ENCODE measurements at regions not wholly inside any gene's neighbourhood (a gene's known extent, or its start where the extent isn't known, plus 50 kb on each side); places are given as distances from the start of the nearest gene placed in this dataset.

- in situ Hi-C loops (cut with MboI; ENCODE audit: low pct_ligation_motif_present in 1 of 4, low pct_unique_long_range_greater_than_20kb in 1 of 4, low sequenced_read_pairs in 3 of 4): no loop called here
- no peak overlapping the region for H3K4me3 ChIP-seq
- no peaks in the 10 kb centered on the region for H3K27me3 ChIP-seq
- intact Hi-C loops (cut with DNase I; ENCODE audit: low total_unique reads): no loop called here
- H3K36me3 ChIP-seq: no peaks in the 10 kb centered on the region
- no peaks in the 10 kb centered on the region for H3K4me1 ChIP-seq
- H3K27ac ChIP-seq: no peak overlapping the region
- DNase-seq: no peak
- WGBS, 2 donors (ENCODE audit: low coverage in 1 of 2): 83 to 92% methylated on average over 1 to 5 of the region's 5 CpGs
- H3K9me3 ChIP-seq: no peaks in the 10 kb centered on the region
- TF ChIP-seq CTCF (IDR thresholded peaks at IDR 0.05) (no peak), POLR2A (IDR thresholded peaks at IDR 0.05) (no peak), EP300 (IDR thresholded peaks at IDR 0.05; ENCODE audit: low read depth) (no peak), POLR2AphosphoS5 (IDR thresholded peaks at IDR 0.05) (no peak)
Observed at GRCh38 chr7:35504365-35504764, 190.6 kb downstream of the HERPUD2 start.

- DNase-seq: no peak
- H3K4me1 ChIP-seq: no peaks in the 10 kb centered on the region
- TF ChIP-seq POLR2AphosphoS5 (IDR thresholded peaks at IDR 0.05): no peak
- no peak for TF ChIP-seq CTCF (IDR thresholded peaks at IDR 0.05)
- no peak for TF ChIP-seq EP300 (IDR thresholded peaks at IDR 0.05; ENCODE audit: low read depth)
- TF ChIP-seq POLR2A (IDR thresholded peaks at IDR 0.05): no peak
- H3K27ac ChIP-seq: no peak overlapping the region
- 61 to 69% methylated on average over 2 to 3 of the region's 3 CpGs for WGBS, 2 donors (ENCODE audit: low coverage in 1 of 2)
- H3K4me3 ChIP-seq: no peak overlapping the region
- H3K27me3 ChIP-seq: no peaks in the 10 kb centered on the region
- H3K36me3 ChIP-seq: no peaks in the 10 kb centered on the region
- intact Hi-C loops (cut with DNase I; ENCODE audit: low total_unique reads): no loop called here
- no peaks in the 10 kb centered on the region for H3K9me3 ChIP-seq
- in situ Hi-C loops (cut with MboI; ENCODE audit: low pct_ligation_motif_present in 1 of 4, low pct_unique_long_range_greater_than_20kb in 1 of 4, low sequenced_read_pairs in 3 of 4): no loop called here
Observed at GRCh38 chr7:35501681-35502080, 193.3 kb downstream of the HERPUD2 start.

- no peak overlapping the region for H3K27ac ChIP-seq
- H3K4me3 ChIP-seq: no peak overlapping the region
- in situ Hi-C loops (cut with MboI; ENCODE audit: low pct_ligation_motif_present in 1 of 4, low pct_unique_long_range_greater_than_20kb in 1 of 4, low sequenced_read_pairs in 3 of 4): no loop called here
- TF ChIP-seq POLR2A (IDR thresholded peaks at IDR 0.05) (no peak), POLR2AphosphoS5 (IDR thresholded peaks at IDR 0.05) (no peak), CTCF (IDR thresholded peaks at IDR 0.05) (no peak), EP300 (IDR thresholded peaks at IDR 0.05; ENCODE audit: low read depth) (no peak)
- no peaks in the 10 kb centered on the region for H3K9me3 ChIP-seq
- H3K27me3 ChIP-seq: no peaks in the 10 kb centered on the region
- no peaks in the 10 kb centered on the region for H3K4me1 ChIP-seq
- H3K36me3 ChIP-seq: no peaks in the 10 kb centered on the region
- 47 to 74% methylated on average over 3 to 5 of the region's 5 CpGs for WGBS, 2 donors (ENCODE audit: low coverage in 1 of 2)
- DNase-seq: no peak
- intact Hi-C loops (cut with DNase I; ENCODE audit: low total_unique reads): no loop called here
Observed at GRCh38 chr7:35499226-35499625, 195.7 kb downstream of the HERPUD2 start.

GRCh38 chr7:35498416-35498815 lies 196.5 kb downstream of the HERPUD2 start:
- H3K9me3 ChIP-seq: no peaks in the 10 kb centered on the region
- TF ChIP-seq CTCF (IDR thresholded peaks at IDR 0.05) (no peak), POLR2A (IDR thresholded peaks at IDR 0.05) (no peak), POLR2AphosphoS5 (IDR thresholded peaks at IDR 0.05) (no peak)
- in situ Hi-C loops (cut with MboI; ENCODE audit: low pct_ligation_motif_present in 1 of 4, low pct_unique_long_range_greater_than_20kb in 1 of 4, low sequenced_read_pairs in 3 of 4): no loop called here
- H3K4me1 ChIP-seq: no peaks in the 10 kb centered on the region
- no peak for DNase-seq
- H3K4me3 ChIP-seq: no peak overlapping the region
- H3K36me3 ChIP-seq: no peaks in the 10 kb centered on the region
- no peaks in the 10 kb centered on the region for H3K27me3 ChIP-seq
- WGBS, 2 donors (ENCODE audit: low coverage in 1 of 2): 62 to 74% methylated on average over 2 to 6 of the region's 6 CpGs
- no peak overlapping the region for H3K27ac ChIP-seq
- intact Hi-C loops (cut with DNase I; ENCODE audit: low total_unique reads): no loop called here

All from transverse colon (tissue), 4 donors.